Trophoblast cell (in vitro differentiated cells and primary cell): ENCODE measurements at regions not wholly inside any gene's neighbourhood (a gene's known extent, or its start where the extent isn't known, plus 50 kb on each side); places are given as distances from the start of the nearest gene placed in this dataset.

Experiments used
- DNase-seq, 2 donors: peaks; one replicate each; pipeline ENCODE4 v3.0.0-alpha.2; 2016
- H2AFZ ChIP-seq: 2 replicates; pipeline ENCODE4 v1.6.1; 2013; ENCODE audit warnings: low read length, moderate library complexity, mild to moderate bottlenecking; ENCODE audit not compliant: insufficient read depth, poor library complexity
- H2AK5ac ChIP-seq: 2 replicates; pipeline ENCODE4 v1.6.1; 2013; ENCODE audit warnings: mild to moderate bottlenecking, low read length
- H2BK120ac ChIP-seq: 2 replicates; pipeline ENCODE4 v1.6.1; 2013; ENCODE audit warnings: low read length, mild to moderate bottlenecking, moderate library complexity; ENCODE audit not compliant: insufficient read depth, poor library complexity
- H2BK12ac ChIP-seq: 2 replicates; pipeline ENCODE4 v1.6.1; 2013; ENCODE audit warnings: mild to moderate bottlenecking, low read length, moderate library complexity
- H2BK5ac ChIP-seq: 2 replicates; pipeline ENCODE4 v1.6.1; 2013; ENCODE audit warnings: low read length, low read depth, moderate library complexity, mild to moderate bottlenecking; ENCODE audit not compliant: poor library complexity
- H3K14ac ChIP-seq: 2 replicates; pipeline ENCODE4 v1.6.1; 2013; ENCODE audit warnings: mild to moderate bottlenecking, low read length
- H3K18ac ChIP-seq: 2 replicates; pipeline ENCODE4 v1.6.1; 2013; ENCODE audit warnings: mild to moderate bottlenecking, low read length
- H3K23ac ChIP-seq: 2 replicates; pipeline ENCODE4 v1.6.1; 2013; ENCODE audit warnings: low read length
- H3K27ac ChIP-seq: 2 replicates; pipeline ENCODE4 v1.5.1; 2013; ENCODE audit warnings: low read depth, mild to moderate bottlenecking, inconsistent platforms, low read length, moderate library complexity
- H3K27me3 ChIP-seq: 2 replicates; pipeline ENCODE4 v1.6.1; 2013; ENCODE audit warnings: inconsistent platforms, mild to moderate bottlenecking, low read length, moderate library complexity; ENCODE audit not compliant: insufficient read depth
- H3K36me3 ChIP-seq, 2 experiments: 1 replicate in 1 of 2; 2 replicates in 1 of 2; pipeline ENCODE4 v1.6.1; 2013; ENCODE audit warnings: low read length in 2 of 2, mild to moderate bottlenecking in 2 of 2, moderate library complexity in 1 of 2; ENCODE audit not compliant: insufficient read depth in 2 of 2, control insufficient read depth in 1 of 2
- H3K4ac ChIP-seq: 2 replicates; pipeline ENCODE4 v1.6.1; 2013; ENCODE audit warnings: low read depth, mild to moderate bottlenecking, low read length, moderate library complexity
- H3K4me1 ChIP-seq, 2 experiments: 1 replicate in 1 of 2; 2 replicates in 1 of 2; pipeline ENCODE4 v1.6.1; 2013; ENCODE audit warnings: low read length in 2 of 2, mild to moderate bottlenecking in 2 of 2, moderate library complexity in 1 of 2; ENCODE audit not compliant: insufficient read depth in 2 of 2, control insufficient read depth in 1 of 2
- H3K4me2 ChIP-seq: 2 replicates; pipeline ENCODE4 v1.6.1; 2013; ENCODE audit warnings: inconsistent platforms, mild to moderate bottlenecking, low read length, moderate library complexity
- H3K4me3 ChIP-seq: 2 replicates; pipeline ENCODE4 v1.5.1; 2013; ENCODE audit warnings: mild to moderate bottlenecking, low read depth, low read length, inconsistent platforms
- H3K79me1 ChIP-seq: one replicate; pipeline ENCODE4 v1.6.1; 2013; ENCODE audit warnings: low read length
- H3K79me2 ChIP-seq: 2 replicates; pipeline ENCODE4 v1.6.1; 2013; ENCODE audit warnings: low read length, mild to moderate bottlenecking; ENCODE audit not compliant: control insufficient read depth, insufficient read depth, poor library complexity
- H3K9ac ChIP-seq: 2 replicates; pipeline ENCODE4 v1.6.1; 2013; ENCODE audit warnings: mild to moderate bottlenecking, low read length
- H3K9me3 ChIP-seq: 2 replicates; pipeline ENCODE4 v1.6.1; 2013; ENCODE audit warnings: low read depth, mild to moderate bottlenecking, control low read depth, inconsistent platforms, low read length; ENCODE audit not compliant: insufficient read depth
- H4K12ac ChIP-seq: 2 replicates; pipeline ENCODE4 v1.6.1; 2013; ENCODE audit warnings: low read depth, mild to moderate bottlenecking, low read length, moderate library complexity
- H4K8ac ChIP-seq: 2 replicates; pipeline ENCODE4 v1.6.1; 2013; ENCODE audit warnings: low read depth, mild to moderate bottlenecking, low read length, moderate library complexity
- H4K91ac ChIP-seq: one replicate; pipeline ENCODE4 v1.6.1; 2013; ENCODE audit warnings: low read depth, mild to moderate bottlenecking, low read length, moderate library complexity
- WGBS: extraction: QIAGEN DNeasy Blood & Tissue Kit; methylation state at CpG from one replicate; pipeline ENCODE4 v1.1.7; 2013; ENCODE audit warnings: missing lambda C conversion rate; ENCODE audit not compliant: insufficient read length, insufficient coverage; ENCODE audit errors: extremely low coverage; 5-methylcytosine and 5-hydroxymethylcytosine counted together

- H4K12ac ChIP-seq, result no peak overlapping the region
- H3K27ac ChIP-seq, result no peak overlapping the region
- no peaks in the 10 kb centered on the region for H3K27me3 ChIP-seq
- no peak overlapping the region for H2BK5ac ChIP-seq
- no peak overlapping the region for H2BK12ac ChIP-seq
- WGBS, result no CpG with 5 or more reads among the region's 1 CpG
- no peak for DNase-seq
- H2AK5ac ChIP-seq, result no peak overlapping the region
- H3K9me3 ChIP-seq, result no peaks in the 10 kb centered on the region
- H3K79me2 ChIP-seq, result no peaks in the 10 kb centered on the region
- H4K91ac ChIP-seq, result no peak overlapping the region
- H3K36me3 ChIP-seq, result no peaks in the 10 kb centered on the region
- H3K4me3 ChIP-seq, result no peak overlapping the region
- H3K9ac ChIP-seq, result no peak overlapping the region
- H3K4ac ChIP-seq, result no peak overlapping the region
- H2BK120ac ChIP-seq, result no peak overlapping the region
- no peak overlapping the region for H3K23ac ChIP-seq
- H3K4me1 ChIP-seq, result no peaks in the 10 kb centered on the region
- H4K8ac ChIP-seq, result no peak overlapping the region
- no peaks in the 10 kb centered on the region for H3K79me1 ChIP-seq
- no peak overlapping the region for H2AFZ ChIP-seq
- no peak overlapping the region for H3K4me2 ChIP-seq
- H3K14ac ChIP-seq, result no peak overlapping the region
- H3K18ac ChIP-seq, result no peak overlapping the region
Measured at GRCh38 chr1:216778737-216779136, 55.5 kb upstream of the ESRRG start.

- Histone ChIP-seq H4K8ac (no peak overlapping the region), H3K79me2 (no peaks in the 10 kb centered on the region), H2BK5ac (no peak overlapping the region), H3K4me3 (no peak overlapping the region), H2BK120ac (no peak overlapping the region), H2AFZ (no peak overlapping the region), H2AK5ac (no peak overlapping the region), H3K4me1 (no peaks in the 10 kb centered on the region), H3K14ac (no peak overlapping the region), H3K27me3 (no peaks in the 10 kb centered on the region), H3K23ac (no peak overlapping the region), H3K4ac (no peak overlapping the region), H3K79me1 (no peaks in the 10 kb centered on the region), H3K18ac (no peak overlapping the region), H4K91ac (no peak overlapping the region), H3K27ac (no peak overlapping the region), H3K9me3 (no peaks in the 10 kb centered on the region), H3K4me2 (no peak overlapping the region), H3K36me3 (no peaks in the 10 kb centered on the region), H2BK12ac (no peak overlapping the region), H4K12ac (no peak overlapping the region), H3K9ac (no peak overlapping the region)
- DNase-seq, result no peak
- WGBS, result no CpG with 5 or more reads among the region's 5 CpGs
Measured at GRCh38 chr1:216777148-216777547, 53.9 kb upstream of the ESRRG start.
